ENCODE measurements at regions not wholly inside any gene's neighbourhood (a gene's known extent, or its start where the extent isn't known, plus 50 kb on each side); places are given as distances from the start of the nearest gene placed in this dataset.
"Not testable (repeated sequence)": the region's sequence is repeated elsewhere in the genome, so short reads cannot be mapped to it uniquely, and the experiment has no call there.

DNA sequence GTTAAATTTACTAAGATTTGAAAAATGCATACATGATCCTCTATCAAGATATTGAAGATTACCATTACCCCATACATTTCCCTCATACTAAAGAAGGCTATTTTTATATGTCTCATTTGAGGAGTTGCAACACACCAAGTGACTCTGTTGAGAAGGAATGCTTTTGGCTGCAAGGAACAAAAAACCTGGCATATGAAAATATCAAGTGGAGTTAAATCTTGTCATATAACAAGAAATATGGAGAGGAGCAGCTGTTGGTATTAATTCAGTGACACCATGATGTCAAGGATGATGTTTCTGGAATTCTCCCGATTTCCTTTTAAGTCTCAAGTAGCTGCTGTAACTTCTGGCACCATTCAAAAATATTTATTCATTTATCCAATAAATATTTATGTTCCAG, 193.8 kb downstream of the CSNK1G3 start:
- no peak overlapping the region for H3K4me3 ChIP-seq (ENCODE audit: low read depth, low read length)

- H3K4me3 ChIP-seq (ENCODE audit: low read depth, low read length) = no peak overlapping the region
Observed at GRCh38 chr5:123701511-123702200, 189.7 kb downstream of the CSNK1G3 start.

GRCh38 chr5:123700624-123701287, 188.8 kb downstream of the CSNK1G3 start:
- no peak overlapping the region for H3K4me3 ChIP-seq (ENCODE audit: low read depth, low read length)

DNA sequence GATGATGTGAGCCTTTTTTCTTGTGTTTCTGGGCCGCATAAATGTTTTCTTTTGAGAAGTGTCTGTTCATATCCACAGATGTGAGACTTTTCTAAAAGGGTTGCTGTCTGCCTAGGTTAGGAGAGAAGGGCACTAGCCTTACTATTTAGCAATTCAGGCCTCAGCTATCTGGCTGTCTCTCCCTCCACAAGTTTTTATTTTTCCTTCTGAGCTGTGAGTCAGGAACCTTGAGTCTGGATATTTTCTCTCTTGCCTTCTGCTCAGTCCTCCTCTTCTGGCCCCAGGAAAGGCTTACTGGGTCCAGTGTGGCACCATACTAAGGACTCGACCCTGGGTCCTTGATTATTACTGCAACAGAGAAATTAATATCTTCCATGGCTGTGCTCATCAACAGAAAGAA, 187.6 kb downstream of the CSNK1G3 start:
- no peak overlapping the region for H3K4me3 ChIP-seq (ENCODE audit: low read depth, low read length)

GRCh38 chr5:123698937-123699336, 187.0 kb downstream of the CSNK1G3 start:
- not testable (repeated sequence) for H3K4me3 ChIP-seq (ENCODE audit: low read depth, low read length)

DNA sequence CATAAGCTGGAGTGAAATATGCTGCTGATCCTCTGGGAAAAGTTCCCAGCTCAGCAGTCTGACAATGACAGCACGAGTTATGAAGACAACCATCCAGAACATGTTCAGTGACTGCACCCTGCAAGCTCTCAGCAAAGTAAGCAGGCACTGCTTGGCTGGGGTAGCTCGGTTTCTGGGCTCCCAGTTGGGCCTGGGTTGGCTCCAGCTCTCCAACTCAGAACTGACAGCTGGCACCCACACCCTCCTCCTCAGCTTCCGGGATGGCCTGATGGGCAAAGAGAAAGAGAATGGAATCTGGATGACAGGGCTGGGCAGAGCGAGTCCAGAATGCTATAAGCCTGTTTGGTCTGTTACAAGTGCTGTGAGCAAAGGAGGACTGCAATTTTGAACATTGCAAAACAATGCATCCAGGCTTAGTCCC, 185.0 kb downstream of the CSNK1G3 start:
- no peak overlapping the region for H3K4me3 ChIP-seq (ENCODE audit: low read depth, low read length)

GRCh38 chr5:123690821-123691220, 178.8 kb downstream of the CSNK1G3 start:
- no peak overlapping the region for H3K4me3 ChIP-seq (ENCODE audit: low read depth, low read length)

GRCh38 chr5:123681061-123681460, 169.1 kb downstream of the CSNK1G3 start:
- no peak overlapping the region for H3K4me3 ChIP-seq (ENCODE audit: low read depth, low read length)

- no peak overlapping the region for H3K4me3 ChIP-seq (ENCODE audit: low read depth, low read length)
Observed at GRCh38 chr5:123673107-123673506, 161.1 kb downstream of the CSNK1G3 start.

DNA sequence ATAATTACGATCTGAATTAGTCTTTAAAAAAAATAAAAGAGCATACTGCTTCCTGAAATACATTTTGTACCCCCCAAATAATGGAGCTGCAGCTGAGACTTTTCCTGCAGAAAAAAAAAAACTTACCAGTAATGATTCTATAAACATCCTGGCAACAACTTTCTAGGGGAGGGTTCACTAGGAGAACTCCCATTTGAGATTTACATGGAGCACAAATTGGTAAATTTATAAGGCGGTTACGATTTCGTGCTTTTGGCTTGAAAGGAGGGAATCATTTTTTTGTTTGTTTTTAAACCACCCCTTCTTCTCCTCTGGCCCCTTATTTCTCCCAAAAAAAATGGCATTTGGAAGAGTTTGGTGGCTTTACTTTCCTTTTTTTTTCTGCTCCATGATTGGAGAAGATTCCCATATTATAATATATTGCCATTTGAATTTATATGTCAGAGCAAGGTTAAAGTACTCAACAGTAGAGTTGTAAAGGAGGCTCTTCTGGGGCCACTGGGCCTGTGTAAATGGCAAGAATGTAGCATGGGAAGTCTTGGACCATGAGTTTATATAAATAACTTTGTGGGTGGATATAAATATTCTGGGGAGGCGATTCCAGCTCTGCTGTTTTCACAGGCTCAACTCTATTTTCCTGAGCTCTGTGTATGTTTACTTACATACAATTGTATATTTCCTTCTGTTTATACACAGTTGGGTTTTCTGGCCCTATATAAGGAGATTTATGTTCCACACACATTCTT, 159.9 kb downstream of the CSNK1G3 start:
- H3K4me3 ChIP-seq (ENCODE audit: low read depth, low read length) = no peak overlapping the region

GRCh38 chr5:123671042-123671441, 159.1 kb downstream of the CSNK1G3 start:
- no peak overlapping the region for H3K4me3 ChIP-seq (ENCODE audit: low read depth, low read length)
